HCT116 (cell line): ENCODE measurements at regions not wholly inside any gene's neighbourhood (a gene's known extent, or its start where the extent isn't known, plus 50 kb on each side); places are given as distances from the start of the nearest gene placed in this dataset.

ENCODE experiments used
- ATAC-seq: fragments of 200-7000 bp; cut with Tn5 transposase; 2 replicates; pipeline ENCODE4 v1.9.1; 2020; ENCODE audit warnings: mild to moderate bottlenecking, moderate library complexity
- BruUV-seq: library from RNA; stranded (reverse); fragments of 400-500 nt; replicated peaks from 2 replicates; lab custom pipeline; 2021; lab: Mats Ljungman, UMichigan
- CTCF ChIA-PET: fragments of 300-600 bp; sonication (Branson Sonifier 250); formaldehyde crosslinking; loops from one replicate; lab custom pipeline; 2021; ENCODE audit warnings: antibody characterized with exemption; lab: Charles Lee
- POLR2A ChIA-PET: fragments of 300-600, 350-600 bp; sonication (Branson Sonifier 250); formaldehyde crosslinking; loops from one replicate; lab custom pipeline; 2021; ENCODE audit warnings: antibody characterized with exemption; lab: Charles Lee
- RAD21 ChIA-PET, 2 experiments: fragments of 300-600 bp; sonication (Branson Sonifier 250); formaldehyde crosslinking; loops; one replicate each; lab custom pipeline; 2023; ENCODE audit warnings: low total read pairs in 2 of 2; ENCODE audit not compliant: uncharacterized antibody in 2 of 2, unreplicated experiment in 2 of 2, low non-redundant PET in 1 of 2; lab: Charles Lee
- DNase-seq: peaks from one replicate; pipeline ENCODE4 v3.0.0-alpha.2; 2010; ENCODE audit warnings: low read depth, low spot score
- H2AFZ ChIP-seq: fragments of 200-600 bp; shearing (Covaris generic), sonication (generic); 2 replicates; pipeline ENCODE4 v1.6.1; 2017; ENCODE audit warnings: low read depth, mixed run types, mixed read lengths, antibody characterized with exemption, low read length; ENCODE audit not compliant: poor library complexity, severe bottlenecking
- H3K27ac ChIP-seq: 2 replicates; pipeline ENCODE4 v1.5.1; 2012; ENCODE audit warnings: low read depth, low read length
- H3K27me3 ChIP-seq: fragments of 200-600 bp; sonication (generic); 2 replicates; pipeline ENCODE4 v1.6.1; 2016; ENCODE audit warnings: mixed run types, low read length, mixed read lengths; ENCODE audit not compliant: insufficient read depth
- H3K36me3 ChIP-seq, 2 experiments: fragments of 200-500 bp in 1 of 2; fragments of 200-600 bp in 1 of 2; sonication (Bioruptor generic) in 1 of 2; sonication (generic) in 1 of 2; 2 replicates each; pipeline versions ENCODE4 v1.5.1 to v1.6.1; 2014 to 2016; ENCODE audit warnings: low read length in 2 of 2, inconsistent platforms in 1 of 2, mixed read lengths in 1 of 2, mixed run types in 1 of 2; ENCODE audit not compliant: insufficient read depth in 2 of 2, control insufficient read depth in 1 of 2
- H3K4me1 ChIP-seq, 2 experiments: fragments of 200-600 bp in 1 of 2; sonication (generic) in 1 of 2; 2 replicates each; pipeline versions ENCODE4 v1.5.1 to v1.6.1; 2012 to 2017; ENCODE audit warnings: low read length in 2 of 2, inconsistent platforms in 1 of 2, mild to moderate bottlenecking in 1 of 2, mixed read lengths in 1 of 2, mixed run types in 1 of 2, moderate library complexity in 1 of 2; ENCODE audit not compliant: insufficient read depth in 2 of 2, control insufficient read depth in 1 of 2
- H3K4me2 ChIP-seq: fragments of 200-600 bp; sonication (generic); 2 replicates; pipeline ENCODE4 v1.6.1; 2017; ENCODE audit warnings: mixed run types, low read length, mixed read lengths
- H3K4me3 ChIP-seq, 2 experiments: fragments of 200-600 bp in 1 of 2; sonication (generic) in 1 of 2; replicated peaks in 1 of 2; 2 replicates each; pipeline ENCODE4 v1.5.1; 2011 to 2016; ENCODE audit warnings: low read length in 2 of 2, control low read depth in 1 of 2, low read depth in 1 of 2, mild to moderate bottlenecking in 1 of 2, mixed read lengths in 1 of 2, mixed run types in 1 of 2
- H3K79me2 ChIP-seq: fragments of 200-600 bp; sonication (generic); 2 replicates; pipeline ENCODE4 v1.6.1; 2017; ENCODE audit warnings: mild to moderate bottlenecking, mixed run types, low read length, moderate library complexity, mixed read lengths; ENCODE audit not compliant: insufficient read depth
- H3K9ac ChIP-seq: fragments of 200-600 bp; sonication (generic); 2 replicates; pipeline ENCODE4 v1.6.1; 2016; ENCODE audit warnings: low read length, mixed read lengths
- H3K9me2 ChIP-seq: fragments of 200-600 bp; sonication (generic), shearing (Covaris generic); 2 replicates; pipeline ENCODE4 v1.6.1; 2017; ENCODE audit warnings: mixed run types, mild to moderate bottlenecking, moderate library complexity; ENCODE audit not compliant: insufficient read depth
- H3K9me3 ChIP-seq, 2 experiments: fragments of 200-500 bp in 1 of 2; fragments of 200-600 bp in 1 of 2; sonication (Bioruptor generic) in 1 of 2; sonication (generic) in 1 of 2; 2 replicates each; pipeline ENCODE4 v1.6.1; 2014 to 2017; ENCODE audit warnings: low read length in 2 of 2, mixed read lengths in 2 of 2, inconsistent platforms in 1 of 2, low read depth in 1 of 2, mild to moderate bottlenecking in 1 of 2, mixed run types in 1 of 2, moderate library complexity in 1 of 2; ENCODE audit not compliant: control insufficient read depth in 1 of 2, insufficient read depth in 1 of 2
- H4K20me1 ChIP-seq: fragments of 200-600 bp; sonication (generic), shearing (Covaris generic); 2 replicates; pipeline ENCODE4 v1.6.1; 2017; ENCODE audit warnings: mixed run types, mild to moderate bottlenecking, moderate library complexity; ENCODE audit not compliant: insufficient read depth
- CBX3 ChIP-seq: IDR thresholded peaks from 2 replicates; pipeline ENCODE4 v1.6.1; 2012; ENCODE audit warnings: low read depth
- CEBPB ChIP-seq: IDR thresholded peaks from 2 replicates; pipeline ENCODE4 v1.6.1; 2012; ENCODE audit warnings: low read depth
- EZH2phosphoT487 ChIP-seq: fragments of 200-600 bp; IDR thresholded peaks from 2 replicates; pipeline ENCODE4 v1.6.1; 2018; ENCODE audit warnings: antibody characterized with exemption, borderline replicate concordance
- FOSL1 ChIP-seq: IDR thresholded peaks from 2 replicates; pipeline ENCODE4 v1.6.1; 2012; ENCODE audit warnings: low read depth
- JUND ChIP-seq: IDR thresholded peaks from 2 replicates; pipeline ENCODE4 v1.6.1; 2012
- MAX ChIP-seq: IDR thresholded peaks from 2 replicates; pipeline ENCODE4 v1.6.1; 2012
- POLR2A ChIP-seq: IDR thresholded peaks from 2 replicates; pipeline ENCODE4 v1.7.0; 2011; ENCODE audit warnings: borderline replicate concordance; ENCODE audit not compliant: insufficient read depth, insufficient read length; ENCODE audit errors: extremely low read depth
- POLR2AphosphoS5 ChIP-seq: IDR thresholded peaks from 2 replicates; pipeline ENCODE4 v1.6.1; 2011; ENCODE audit warnings: mild to moderate bottlenecking, low read depth, low read length, moderate library complexity
- RAD21 ChIP-seq: IDR thresholded peaks from 2 replicates; pipeline ENCODE4 v1.6.1; 2012; ENCODE audit warnings: low read depth, mild to moderate bottlenecking
- REST ChIP-seq: IDR thresholded peaks from 2 replicates; pipeline ENCODE4 v1.6.1; 2012; ENCODE audit warnings: low read depth
- SIN3A ChIP-seq: IDR thresholded peaks from 2 replicates; pipeline ENCODE4 v1.6.1; 2012; ENCODE audit warnings: low read depth
- SP1 ChIP-seq: IDR thresholded peaks from 2 replicates; pipeline ENCODE4 v1.6.1; 2012; ENCODE audit warnings: low read depth
- SRF ChIP-seq: IDR thresholded peaks from 2 replicates; pipeline ENCODE4 v1.6.1; 2012; ENCODE audit warnings: low read depth
- YY1 ChIP-seq: IDR thresholded peaks from 2 replicates; pipeline ENCODE4 v1.6.1; 2011; ENCODE audit warnings: low read length, low read depth, moderate library complexity, mild to moderate bottlenecking; ENCODE audit not compliant: insufficient replicate concordance; ENCODE audit errors: extremely low read depth
- ZBTB33 ChIP-seq: IDR thresholded peaks from 2 replicates; pipeline ENCODE4 v1.6.1; 2011; ENCODE audit warnings: mild to moderate bottlenecking, low read length, moderate library complexity; ENCODE audit not compliant: insufficient replicate concordance; ENCODE audit errors: extremely low read depth
- ZNF274 ChIP-seq: fragments of 200-500 bp; sonication (Bioruptor generic); IDR thresholded peaks from 2 replicates; pipeline ENCODE4 v1.6.1; 2014; ENCODE audit warnings: mild to moderate bottlenecking, low read depth, low read length, inconsistent platforms
- intact Hi-C: fragments of 100-400 bp; cut with micrococcal nuclease; formaldehyde crosslinking; loops from 2 replicates; pipeline ENCODE4 v1.10.0; 2022

- Histone ChIP-seq H3K4me1 (no peaks in the 10 kb centered on the region), H3K27me3 (no peaks in the 10 kb centered on the region), H3K9ac (no peak overlapping the region), H3K4me3 (no peak overlapping the region), H3K9me2 (no peaks in the 10 kb centered on the region), H3K4me2 (no peak overlapping the region), H3K9me3 (no peaks in the 10 kb centered on the region), H3K36me3 (no peaks in the 10 kb centered on the region), H2AFZ (no peak overlapping the region), H4K20me1 (no peaks in the 10 kb centered on the region), H3K79me2 (no peaks in the 10 kb centered on the region), H3K27ac (no peak overlapping the region)
- TF ChIP-seq SIN3A (no peak), CEBPB (no peak), FOSL1 (no peak), POLR2A (no peak), JUND (no peak), ZNF274 (no peak), YY1 (no peak)
- ATAC-seq (no peak), DNase-seq (no peak)
- BruUV-seq: no TSS peak
- POLR2A ChIA-PET: no interaction called here
- RAD21 ChIA-PET: no interaction called here
- intact Hi-C loops: no loop called here
- CTCF ChIA-PET: no interaction called here
Observed at GRCh38 chr3:166444756-166445155, 607.5 kb upstream of the BCHE start.

GRCh38 chr3:166444336-166444735 lies 607.1 kb upstream of the BCHE start:
- CTCF ChIA-PET: no interaction called here
- Histone ChIP-seq H3K27ac (no peak overlapping the region), H4K20me1 (no peaks in the 10 kb centered on the region), H3K9me3 (no peaks in the 10 kb centered on the region), H3K4me2 (no peak overlapping the region), H2AFZ (no peak overlapping the region), H3K4me1 (no peaks in the 10 kb centered on the region), H3K9me2 (no peaks in the 10 kb centered on the region), H3K79me2 (no peaks in the 10 kb centered on the region), H3K27me3 (no peaks in the 10 kb centered on the region), H3K9ac (no peak overlapping the region), H3K4me3 (no peak overlapping the region), H3K36me3 (no peaks in the 10 kb centered on the region)
- no peak for ATAC-seq
- BruUV-seq: no TSS peak
- RAD21 ChIA-PET: no interaction called here
- DNase-seq: no peak
- TF ChIP-seq REST (no peak), JUND (no peak), CEBPB (no peak), SRF (no peak), SP1 (no peak), POLR2AphosphoS5 (no peak), ZBTB33 (no peak), RAD21 (no peak), EZH2phosphoT487 (no peak), MAX (no peak), CBX3 (no peak), YY1 (no peak)
- intact Hi-C loops: no loop called here
- POLR2A ChIA-PET: no interaction called here
